Activated CD4-positive, alpha-beta T cell treated with anti-CD3 and anti-CD28 coated beads, Interleukin-2, amount 50 U/mL, for 48 hours (primary cell): ENCODE measurements at regions not wholly inside any gene's neighbourhood (a gene's known extent, or its start where the extent isn't known, plus 50 kb on each side); places are given as distances from the start of the nearest gene placed in this dataset.

Experiments used
- DNase-seq, 2 experiments: peaks; one replicate each; pipeline ENCODE4 v3.0.0-alpha.2; 2020

DNA sequence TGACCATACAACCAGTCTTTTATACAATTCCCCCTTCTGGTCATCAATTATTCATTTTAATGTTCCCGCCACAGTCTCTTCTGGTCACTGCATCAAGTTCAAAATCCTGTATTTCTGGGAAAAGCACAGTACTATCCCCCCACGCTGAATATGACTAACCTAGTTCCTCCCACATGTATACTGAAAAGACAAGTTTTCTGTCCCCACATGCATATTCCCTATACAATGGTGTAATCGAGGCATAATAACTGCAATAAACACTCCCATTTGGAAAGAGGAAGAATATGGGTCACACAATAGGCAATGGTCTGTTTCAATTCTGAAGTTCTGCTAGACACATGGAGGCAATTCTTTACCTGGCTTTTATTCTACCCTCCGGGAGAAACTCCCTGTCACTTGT, 344.9 kb downstream of the EFNA5 start:
- no peak for DNase-seq

DNA sequence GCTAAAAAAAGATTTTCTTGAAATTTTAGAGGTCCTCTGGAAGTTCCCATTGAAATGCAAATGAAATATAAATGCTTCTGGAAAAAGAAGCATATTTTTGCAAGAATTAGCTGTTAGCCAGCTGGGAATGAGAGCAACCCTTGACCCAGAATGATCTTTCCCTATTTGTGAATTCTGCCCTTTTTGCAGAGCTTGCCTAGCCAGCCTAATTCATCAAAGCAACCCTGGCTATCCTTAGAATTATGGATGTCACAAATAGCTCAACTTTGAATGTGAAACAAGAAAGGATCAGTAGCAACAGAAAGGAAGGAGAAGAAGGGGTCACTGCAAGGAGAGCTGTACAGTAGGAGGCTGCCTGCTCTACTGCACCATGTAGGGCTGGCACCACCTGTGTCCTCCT, 345.9 kb downstream of the EFNA5 start:
- DNase-seq, result no peak

DNA sequence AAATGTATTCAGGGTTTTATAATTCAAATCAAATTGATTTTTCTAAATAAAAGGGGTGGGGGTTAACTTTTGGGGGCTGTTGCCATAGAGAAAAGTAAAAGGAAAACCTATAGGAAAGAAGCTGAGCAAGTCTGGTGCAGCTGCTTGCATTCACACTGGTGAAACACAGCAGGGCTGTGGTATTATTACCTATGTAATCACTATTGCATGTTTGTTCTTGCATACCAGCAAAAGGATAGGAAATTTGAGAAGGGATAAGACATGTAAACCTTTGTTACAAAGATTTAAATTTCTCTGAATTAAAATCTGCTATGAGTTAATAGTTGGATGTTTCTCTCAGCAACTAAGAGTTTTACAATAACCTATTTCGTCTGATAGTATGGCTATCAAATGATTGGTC, 346.7 kb downstream of the EFNA5 start:
- DNase-seq, result no peak

- no peak for DNase-seq
Observed at GRCh38 chr5:107323536-107323935, 347.2 kb downstream of the EFNA5 start.

- no peak for DNase-seq
Observed at GRCh38 chr5:107322936-107323335, 347.8 kb downstream of the EFNA5 start.

GRCh38 chr5:107321906-107322305, 348.8 kb downstream of the EFNA5 start:
- DNase-seq, result no peak

DNA sequence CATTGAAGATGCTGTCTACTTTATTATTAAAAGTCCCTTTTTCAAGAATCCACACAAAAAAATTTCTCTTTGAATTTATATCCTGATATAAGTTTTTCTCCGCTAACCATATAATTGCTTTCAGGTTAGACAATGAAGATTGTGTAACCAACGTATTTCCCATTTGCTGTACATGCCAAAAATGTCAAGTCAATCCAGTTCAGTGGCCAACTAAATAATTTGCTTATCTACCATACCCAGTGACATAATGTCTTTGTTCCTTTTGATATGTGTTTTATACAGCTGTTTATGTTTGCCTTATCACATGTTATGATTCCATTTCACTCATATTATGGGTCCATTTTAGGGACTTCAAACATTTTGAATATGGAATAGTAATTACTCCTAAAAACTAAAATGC, 349.9 kb downstream of the EFNA5 start:
- no peak for DNase-seq

GRCh38 chr5:107320376-107320775, 350.4 kb downstream of the EFNA5 start:
- DNase-seq, result no peak

GRCh38 chr5:107319901-107320300, 350.8 kb downstream of the EFNA5 start:
- DNase-seq, result no peak

DNA sequence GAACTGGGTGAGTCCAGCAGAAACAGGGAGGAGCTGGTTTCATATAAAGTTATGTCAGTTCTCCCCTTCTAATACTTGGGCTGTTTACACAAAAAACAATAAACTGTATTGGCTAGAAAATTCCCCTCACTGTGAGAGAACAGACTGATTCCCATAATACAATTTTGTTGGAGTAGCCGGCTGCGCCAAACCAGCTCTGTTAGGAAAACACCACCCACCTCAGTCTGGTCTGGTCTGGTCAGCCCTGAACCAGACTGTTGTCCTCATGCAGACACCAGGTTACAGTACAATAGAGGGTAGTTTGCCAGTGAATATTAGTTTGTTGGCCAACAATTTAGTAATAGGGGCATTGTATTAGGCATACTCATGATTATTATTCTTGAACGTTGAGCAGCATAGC, 356.4 kb downstream of the EFNA5 start:
- DNase-seq, result no peak

- no peak for DNase-seq
Observed at GRCh38 chr5:107313921-107314320, 356.8 kb downstream of the EFNA5 start.

DNA sequence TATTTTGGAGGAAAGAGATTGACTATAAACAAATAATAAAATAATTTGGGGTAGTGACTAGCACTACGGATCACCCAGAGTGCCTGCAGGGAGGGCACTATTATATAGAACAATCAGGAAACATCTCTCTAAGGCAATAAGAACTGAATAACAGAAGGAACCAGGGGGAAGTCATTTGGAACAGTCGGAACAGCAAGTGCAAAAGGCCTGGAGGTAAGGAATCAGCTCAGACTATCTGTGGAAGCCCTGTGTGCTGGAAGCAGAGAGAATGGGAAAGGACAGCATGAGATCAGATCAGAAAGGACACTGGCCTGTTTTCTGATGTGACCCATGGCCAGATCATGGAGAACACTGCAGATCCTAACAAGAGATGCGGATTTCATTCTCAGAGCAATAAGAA, 357.6 kb downstream of the EFNA5 start:
- DNase-seq, result no peak

DNA sequence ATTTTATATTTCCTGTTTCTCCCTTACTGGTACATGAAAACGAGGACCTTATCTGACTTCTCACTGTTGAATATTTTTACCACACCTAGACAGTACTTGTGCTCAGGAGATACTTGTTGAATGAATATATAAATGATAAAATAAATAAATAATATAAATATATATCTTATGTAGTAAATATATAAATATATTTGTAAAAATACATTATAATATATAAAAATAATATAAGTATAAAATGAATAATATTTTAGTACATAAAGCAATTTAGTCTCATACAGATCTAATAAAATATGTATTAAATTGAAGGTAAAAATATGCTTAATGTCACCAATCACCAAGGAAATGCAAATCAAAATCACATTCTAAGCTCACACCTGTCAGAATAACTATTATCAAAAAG, 360.6 kb downstream of the EFNA5 start:
- no peak for DNase-seq

- DNase-seq, result no peak
Observed at GRCh38 chr5:107306594-107306993, 364.1 kb downstream of the EFNA5 start.

GRCh38 chr5:107306002-107306401, 364.7 kb downstream of the EFNA5 start:
- no peak for DNase-seq

- no peak for DNase-seq
Observed at GRCh38 chr5:107304684-107305083, 366.1 kb downstream of the EFNA5 start.

- DNase-seq, result no peak
Observed at GRCh38 chr5:107303171-107303968, 367.4 kb downstream of the EFNA5 start.

DNA sequence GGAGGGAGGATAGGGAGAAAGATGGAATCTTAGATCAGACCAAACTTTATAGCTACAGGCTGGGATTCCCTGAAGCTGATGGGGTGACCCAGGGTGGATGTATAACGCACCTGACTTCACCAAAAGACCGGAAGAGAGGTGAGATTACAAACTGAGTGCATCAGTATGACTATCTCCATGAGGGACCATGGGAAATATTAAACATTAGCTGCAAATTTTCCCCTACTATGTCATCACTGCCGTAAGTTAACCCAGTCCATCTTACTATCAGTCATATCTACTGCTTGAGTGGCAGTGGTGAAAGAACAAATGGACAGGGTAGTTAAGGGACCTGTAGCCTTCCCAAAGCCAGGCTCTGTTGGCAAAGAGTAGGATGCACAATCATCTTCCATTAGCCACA, 368.3 kb downstream of the EFNA5 start:
- no peak for DNase-seq

DNA sequence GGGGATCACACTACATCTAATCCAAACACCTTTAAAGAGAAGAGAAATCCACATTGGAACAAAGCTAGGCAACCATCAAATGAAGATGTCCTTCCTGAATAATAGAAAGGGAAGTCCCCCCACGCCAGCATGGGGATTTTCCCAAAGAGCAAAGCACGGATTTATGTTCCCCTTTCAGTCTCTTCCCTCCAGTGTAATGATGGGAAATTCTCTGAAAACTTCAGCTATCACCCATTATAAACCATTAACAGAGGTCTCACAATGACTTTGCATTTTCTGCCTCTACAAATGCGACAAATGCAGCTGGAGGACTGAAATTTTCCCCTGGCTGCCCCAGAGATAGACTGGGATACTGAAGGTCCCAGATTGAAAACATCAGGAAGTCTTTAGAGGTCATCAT, 368.7 kb downstream of the EFNA5 start:
- DNase-seq, result no peak

GRCh38 chr5:107300721-107301327, 369.9 kb downstream of the EFNA5 start:
- no peak for DNase-seq

DNA sequence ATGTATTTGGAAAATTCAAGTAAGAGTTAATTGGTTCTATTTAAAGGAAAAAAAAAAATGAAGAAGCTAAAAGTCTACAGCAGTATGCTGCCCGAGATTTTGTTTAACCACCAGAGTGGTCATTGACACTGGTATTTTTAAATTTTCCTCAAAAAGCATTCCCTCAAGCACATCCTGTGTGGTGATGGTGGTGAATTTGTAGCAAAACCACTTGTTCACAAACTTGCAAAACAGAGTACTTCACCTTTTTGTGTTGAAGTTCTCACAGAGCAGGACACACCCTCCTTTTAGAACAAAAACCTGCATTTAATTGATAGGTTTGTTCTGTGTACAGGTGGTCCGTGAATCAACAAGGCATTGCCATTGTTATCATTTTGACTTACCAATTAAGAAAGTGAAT, 374.2 kb downstream of the EFNA5 start:
- no peak for DNase-seq

- no peak for DNase-seq
Observed at GRCh38 chr5:107295914-107296313, 374.8 kb downstream of the EFNA5 start.

DNA sequence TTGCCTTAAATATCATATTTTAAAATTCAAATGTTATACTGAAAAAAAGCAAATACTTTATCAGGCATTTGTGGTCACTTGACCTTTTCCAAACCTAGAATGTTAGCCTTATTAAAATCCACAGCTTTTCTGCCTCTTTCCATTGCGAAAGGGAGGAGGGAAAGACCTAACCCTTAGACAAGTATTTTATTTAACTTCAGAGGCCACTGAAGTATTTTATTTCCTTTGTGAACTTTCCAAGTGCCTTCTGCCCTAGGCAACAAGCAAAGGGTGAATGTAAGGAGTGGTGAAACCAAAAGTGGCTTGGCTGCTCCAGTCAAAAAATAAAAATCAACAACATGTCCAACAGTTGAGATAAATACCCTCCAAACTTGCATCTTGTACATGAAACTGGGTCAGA, 376.1 kb downstream of the EFNA5 start:
- DNase-seq, result no peak

- DNase-seq, result no peak
Observed at GRCh38 chr5:107294211-107294550, 376.6 kb downstream of the EFNA5 start.
